H54 (cell line): ENCODE measurements at regions not wholly inside any gene's neighbourhood (a gene's known extent, or its start where the extent isn't known, plus 50 kb on each side); places are given as distances from the start of the nearest gene placed in this dataset.

ENCODE experiments used
- DNase-seq: peaks from one replicate; pipeline ENCODE4 v3.0.0; 2011; ENCODE audit warnings: low spot score, mixed read lengths; ENCODE audit not compliant: insufficient read length
- FAIRE-seq: peaks from 3 replicates; lab custom pipeline; 2011; peaks lifted over from hg19 to GRCh38; lab: Jason Lieb, UNC
- POLR2A ChIP-seq: IDR thresholded peaks from 2 replicates; pipeline ENCODE4 v1.6.1; 2011; ENCODE audit warnings: low read depth, mild to moderate bottlenecking, low read length

DNA sequence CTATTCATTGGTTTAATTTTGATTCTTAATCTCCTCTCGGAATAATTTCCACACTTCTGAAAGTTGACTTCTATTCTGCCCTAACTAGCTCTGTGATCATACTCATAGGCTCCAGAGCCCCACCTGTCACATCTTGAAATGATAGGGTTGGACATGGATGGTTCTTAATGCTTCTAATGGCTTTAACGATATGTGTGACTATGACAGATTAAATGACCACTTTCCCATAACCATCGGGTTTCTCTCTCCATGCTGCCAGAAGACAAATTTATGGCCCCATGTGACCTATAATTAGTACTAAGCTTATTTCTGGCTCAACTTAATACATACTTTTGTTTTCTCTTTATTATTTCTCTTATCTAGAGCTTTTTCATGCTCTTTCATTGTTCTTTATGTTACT, 251.1 kb upstream of the TUT7 start:
- DNase-seq (no peak), FAIRE-seq (no peak)
- no peak for TF ChIP-seq POLR2A

DNA sequence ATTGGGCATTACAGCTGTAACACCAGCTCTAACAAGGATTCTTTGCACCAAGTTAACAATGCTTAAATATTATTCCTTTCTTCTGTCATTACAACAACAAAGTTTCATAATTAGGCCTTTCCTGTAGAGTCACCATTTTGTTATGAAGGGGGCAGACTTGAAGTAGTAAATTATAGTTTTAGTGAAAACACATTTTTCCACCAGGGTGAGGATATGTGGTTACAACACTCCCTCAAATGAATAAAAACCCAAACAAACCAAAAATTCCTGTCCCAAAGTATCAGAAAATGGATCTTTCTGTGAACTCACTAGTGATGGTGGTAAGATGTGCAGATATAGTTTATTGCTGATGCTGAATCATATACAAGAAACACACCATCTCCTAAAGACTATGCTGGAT, 250.5 kb upstream of the TUT7 start:
- peak; percentile 61 for FAIRE-seq
- TF ChIP-seq POLR2A: no peak
- no peak for DNase-seq

- no peak for TF ChIP-seq POLR2A
- FAIRE-seq (no peak), DNase-seq (no peak)
Observed at GRCh38 chr9:86602715-86603114, 248.5 kb upstream of the TUT7 start.

- no peak for TF ChIP-seq POLR2A
- DNase-seq (no peak), FAIRE-seq (no peak)
Observed at GRCh38 chr9:86601697-86602096, 247.5 kb upstream of the TUT7 start.

GRCh38 chr9:86600977-86601376, 246.8 kb upstream of the TUT7 start:
- no peak for FAIRE-seq
- DNase-seq: no peak

GRCh38 chr9:86600291-86600690, 246.1 kb upstream of the TUT7 start:
- TF ChIP-seq POLR2A: no peak
- DNase-seq (no peak), FAIRE-seq (no peak)

More at GRCh38 chr9:86600977-86601376, 246.8 kb upstream of the TUT7 start:
- TF ChIP-seq POLR2A: no peak

GRCh38 chr9:86599561-86599960, 245.4 kb upstream of the TUT7 start:
- TF ChIP-seq POLR2A: no peak
- DNase-seq (no peak), FAIRE-seq (no peak)

GRCh38 chr9:86598411-86599239, 244.4 kb upstream of the TUT7 start:
- FAIRE-seq (no peak), DNase-seq (no peak)
- no peak for TF ChIP-seq POLR2A

DNA sequence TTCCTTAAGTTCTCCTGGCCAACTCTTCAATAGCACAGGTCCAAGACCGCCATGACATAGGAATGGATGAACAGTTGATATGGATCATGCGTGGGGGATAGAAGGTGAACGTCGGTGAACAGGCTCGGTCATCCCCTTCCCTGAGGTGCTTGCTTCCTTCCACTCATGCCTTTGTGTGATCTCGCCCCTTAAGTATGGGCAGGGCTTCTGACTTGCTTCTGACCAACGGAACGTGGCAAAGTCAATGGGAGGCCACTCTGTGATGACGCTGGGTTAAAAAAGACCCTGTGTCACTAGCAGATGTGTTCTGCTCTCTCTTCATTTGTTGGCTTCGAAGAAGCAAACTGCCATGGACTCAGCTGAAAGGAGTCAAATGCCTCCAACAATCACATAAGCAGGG, 240.5 kb upstream of the TUT7 start:
- no peak for DNase-seq
- no peak for FAIRE-seq
- no peak for TF ChIP-seq POLR2A

DNA sequence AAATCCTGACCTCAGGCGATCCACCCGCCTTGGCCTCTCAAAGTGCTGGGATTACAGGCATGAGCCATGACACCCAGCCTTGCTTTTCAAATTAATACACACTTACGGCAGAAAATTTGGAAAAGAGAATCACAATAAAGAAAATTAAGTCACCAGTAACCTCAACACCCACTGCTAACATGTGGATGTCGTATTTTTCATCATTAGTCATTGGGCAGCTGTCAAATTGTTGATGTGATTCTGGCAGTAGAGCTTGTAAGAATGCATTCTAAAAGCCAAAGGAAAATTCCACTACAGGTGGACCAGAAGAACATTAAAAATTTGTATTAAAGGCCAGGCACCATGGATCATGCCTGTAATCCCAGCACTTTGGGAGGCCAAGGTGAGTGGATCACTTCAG, 237.3 kb upstream of the TUT7 start:
- FAIRE-seq (no peak), DNase-seq (no peak)
- TF ChIP-seq POLR2A: no peak

DNA sequence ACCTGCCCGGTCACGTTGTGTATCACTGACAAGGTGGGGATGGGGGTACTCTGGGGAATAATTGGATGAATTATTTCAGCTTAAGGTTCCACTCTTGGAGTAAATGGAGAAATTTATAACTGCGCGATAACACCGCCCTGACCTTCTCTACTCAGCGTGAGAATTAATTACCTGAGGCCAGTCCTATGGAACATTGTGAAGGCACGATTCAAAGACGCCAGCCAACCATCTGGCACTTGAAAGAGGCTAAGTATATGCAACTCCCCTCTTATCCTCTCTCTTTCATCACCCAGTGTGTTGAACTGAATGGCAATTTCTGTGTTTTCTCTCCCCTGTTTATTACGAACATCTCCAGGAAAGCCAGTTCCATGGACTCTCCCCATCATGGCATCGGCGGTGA, 235.5 kb upstream of the TUT7 start:
- FAIRE-seq (no peak), DNase-seq (no peak)
- no peak for TF ChIP-seq POLR2A

DNA sequence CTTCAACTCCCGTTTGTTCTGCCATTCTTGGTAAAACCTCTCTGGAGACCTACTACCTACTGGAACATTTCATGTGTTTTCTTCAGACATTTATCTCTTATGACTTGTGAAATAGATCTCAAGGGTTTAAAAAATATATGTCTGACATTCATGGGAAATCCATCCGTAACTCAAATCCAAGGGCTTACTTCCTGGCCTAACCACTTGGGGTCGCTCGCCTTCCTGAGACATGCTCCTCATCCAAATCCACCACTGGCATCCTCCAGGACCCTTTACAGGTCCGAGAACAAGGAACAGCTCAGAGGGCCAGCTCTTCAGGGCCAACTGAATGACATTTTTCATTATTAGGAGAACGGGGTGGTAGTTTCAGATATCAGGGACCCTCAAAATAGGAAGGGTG, 235.1 kb upstream of the TUT7 start:
- no peak for FAIRE-seq
- TF ChIP-seq POLR2A: no peak
- DNase-seq: no peak

- FAIRE-seq (no peak), DNase-seq (no peak)
- no peak for TF ChIP-seq POLR2A
Observed at GRCh38 chr9:86586144-86586494, 231.9 kb upstream of the TUT7 start.

- no peak for DNase-seq
- TF ChIP-seq POLR2A: no peak
- peak; percentile 11 for FAIRE-seq
Observed at GRCh38 chr9:86585422-86586143, 231.4 kb upstream of the TUT7 start.

DNA sequence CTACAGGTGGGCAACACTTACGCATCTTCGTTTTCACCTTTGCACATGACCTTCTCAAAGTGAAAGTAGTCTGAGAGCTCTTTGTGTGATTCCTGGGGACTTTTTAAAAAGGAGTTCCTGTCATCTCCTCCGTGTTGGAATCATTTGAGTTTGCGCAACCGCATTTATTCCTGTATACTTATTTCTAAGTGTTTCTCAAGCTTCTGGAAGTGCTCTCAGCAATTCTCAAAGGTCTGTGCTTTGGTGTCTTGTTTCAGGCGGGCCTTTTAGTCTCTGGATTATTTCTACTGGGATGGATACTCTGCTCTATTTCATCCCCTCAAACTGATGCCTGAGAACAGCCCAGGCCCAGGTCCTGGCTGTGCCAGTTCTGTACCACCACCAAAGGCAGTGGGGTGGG, 226.5 kb upstream of the TUT7 start:
- no peak for TF ChIP-seq POLR2A
- FAIRE-seq (no peak), DNase-seq (no peak)
